HG02759 (cell line): ENCODE measurements at regions not wholly inside any gene's neighbourhood (a gene's known extent, or its start where the extent isn't known, plus 50 kb on each side); places are given as distances from the start of the nearest gene placed in this dataset.

Experiments
- ATAC-seq: cut with Tn5 transposase; IDR thresholded peaks from one replicate; pipeline ENCODE4 v1.9.1; 2021; ENCODE audit warnings: mild to moderate bottlenecking, moderate library complexity; ENCODE audit not compliant: unreplicated experiment

GRCh38 chr6:144796070-144796469 lies 510.9 kb downstream of the UTRN start:
- ATAC-seq, result no peak

GRCh38 chr6:144797881-144798589 lies 512.9 kb downstream of the UTRN start:
- no peak for ATAC-seq

- ATAC-seq, result no peak
These were observed 519.2 kb downstream of the UTRN start for GRCh38 chr6:144804246-144804790.

GRCh38 chr6:144805049-144805448 lies 519.9 kb downstream of the UTRN start:
- no peak for ATAC-seq

- ATAC-seq, result no peak
These were observed 521.1 kb downstream of the UTRN start for GRCh38 chr6:144806222-144806621.

- ATAC-seq, result no peak
These were observed 524.0 kb downstream of the UTRN start for GRCh38 chr6:144809120-144809519.

- ATAC-seq, result no peak
These were observed 524.8 kb downstream of the UTRN start for GRCh38 chr6:144809969-144810368.

GRCh38 chr6:144811140-144811539 lies 526.0 kb downstream of the UTRN start:
- ATAC-seq, result no peak

- ATAC-seq, result no peak
These were observed 531.8 kb downstream of the UTRN start for GRCh38 chr6:144816936-144817335.

GRCh38 chr6:144820270-144820669 lies 535.1 kb downstream of the UTRN start:
- ATAC-seq, result no peak

GRCh38 chr6:144823131-144823530 lies 538.0 kb downstream of the UTRN start:
- no peak for ATAC-seq

- no peak for ATAC-seq
These were observed 538.9 kb downstream of the UTRN start for GRCh38 chr6:144824018-144824417.

- no peak for ATAC-seq
These were observed 549.4 kb downstream of the UTRN start for GRCh38 chr6:144834426-144835038.

GRCh38 chr6:144835322-144835973 lies 550.3 kb downstream of the UTRN start:
- no peak for ATAC-seq

- ATAC-seq, result no peak
These were observed 555.5 kb downstream of the UTRN start for GRCh38 chr6:144840619-144841018.

- no peak for ATAC-seq
These were observed 558.6 kb downstream of the UTRN start for GRCh38 chr6:144843701-144844100.

- no peak for ATAC-seq
These were observed 559.5 kb downstream of the UTRN start for GRCh38 chr6:144844596-144844995.

GRCh38 chr6:144845186-144845585 lies 560.1 kb downstream of the UTRN start:
- no peak for ATAC-seq

GRCh38 chr6:144847916-144848315 lies 562.8 kb downstream of the UTRN start:
- no peak for ATAC-seq

- no peak for ATAC-seq
These were observed 564.8 kb downstream of the UTRN start for GRCh38 chr6:144849920-144850319.

GRCh38 chr6:144853603-144854002 lies 568.5 kb downstream of the UTRN start:
- ATAC-seq, result no peak

GRCh38 chr6:144854654-144855053 lies 569.5 kb downstream of the UTRN start:
- ATAC-seq, result no peak
